Middle frontal gyrus (tissue), 1 donor: ENCODE measurements at regions not wholly inside any gene's neighbourhood (a gene's known extent, or its start where the extent isn't known, plus 50 kb on each side); places are given as distances from the start of the nearest gene placed in this dataset.
"Not testable (repeated sequence)": the region's sequence is repeated elsewhere in the genome, so short reads cannot be mapped to it uniquely, and the experiment has no call there.

Experiments used
- DNase-seq: peaks from one replicate; pipeline ENCODE4 v3.0.0-alpha.2; 2015; ENCODE audit warnings: low spot score; ENCODE audit errors: extremely low spot score

DNA sequence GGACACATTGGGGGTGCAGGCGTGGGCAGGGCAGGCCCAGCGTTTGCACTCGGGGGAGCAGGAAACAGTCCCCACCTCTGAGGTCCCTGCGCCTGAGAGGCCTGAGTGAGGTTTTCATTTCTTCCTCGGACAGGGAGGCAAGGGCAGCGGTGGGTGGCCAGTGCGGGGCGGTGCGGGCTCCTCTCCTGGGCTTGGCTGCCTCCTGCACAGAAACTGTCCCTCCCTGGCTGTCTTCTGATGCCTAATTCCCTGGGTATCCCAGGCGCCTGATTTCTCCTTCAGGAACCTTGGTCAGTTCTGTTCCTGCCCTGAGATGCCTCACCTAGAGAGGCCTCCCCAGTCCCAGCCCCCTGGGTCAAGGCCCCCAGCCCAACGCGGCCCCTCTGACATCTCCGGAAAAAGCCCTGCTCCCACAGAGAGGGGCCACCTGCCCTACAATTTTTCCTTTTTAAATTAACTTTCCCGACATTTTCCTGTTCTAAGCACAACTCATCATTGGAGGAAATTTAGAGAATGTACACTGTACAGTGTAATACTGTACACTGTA lies 260.3 kb downstream of the ADGRD1 start:
- no peak for DNase-seq

DNA sequence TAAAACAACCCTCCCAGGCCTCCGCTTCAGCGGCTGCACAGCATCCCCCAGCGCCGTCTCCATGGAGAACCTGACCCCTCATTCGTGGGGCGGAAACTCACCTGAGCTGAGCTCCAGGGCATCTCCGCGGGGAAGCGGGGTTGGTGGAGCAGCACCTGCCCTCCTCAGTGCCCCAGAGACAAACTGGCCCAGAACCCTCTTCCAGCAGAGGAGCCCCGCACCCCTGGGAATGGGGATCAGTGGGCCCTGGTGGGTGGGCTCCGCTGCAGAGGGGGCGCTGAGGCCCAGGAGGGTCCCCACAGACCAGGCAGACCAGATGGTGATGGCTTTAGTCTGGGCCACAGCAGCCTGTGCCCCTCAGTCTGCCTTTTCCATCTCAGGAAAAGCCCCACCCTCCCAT lies 261.2 kb downstream of the ADGRD1 start:
- not testable (repeated sequence) for DNase-seq

DNA sequence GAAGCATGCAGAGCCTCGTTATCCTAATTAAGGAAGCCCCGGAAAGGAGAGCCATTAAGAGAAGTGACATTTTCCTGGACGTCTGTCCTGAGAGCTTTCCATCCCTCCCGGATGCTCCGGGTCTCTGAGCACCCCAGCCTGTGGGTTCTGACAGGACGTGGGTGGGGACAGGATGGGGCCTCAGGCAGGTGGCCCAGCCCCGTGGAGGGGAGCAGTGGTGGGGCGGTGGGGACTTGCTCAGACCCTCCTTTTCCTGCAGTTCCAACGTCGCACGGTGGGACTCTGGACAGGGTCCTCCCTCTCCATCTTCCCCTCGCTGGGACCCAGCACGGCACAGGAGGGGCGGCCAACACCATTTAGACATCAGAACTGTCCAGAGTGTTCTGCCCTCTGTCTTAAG lies 262.9 kb downstream of the ADGRD1 start:
- not testable (repeated sequence) for DNase-seq

DNA sequence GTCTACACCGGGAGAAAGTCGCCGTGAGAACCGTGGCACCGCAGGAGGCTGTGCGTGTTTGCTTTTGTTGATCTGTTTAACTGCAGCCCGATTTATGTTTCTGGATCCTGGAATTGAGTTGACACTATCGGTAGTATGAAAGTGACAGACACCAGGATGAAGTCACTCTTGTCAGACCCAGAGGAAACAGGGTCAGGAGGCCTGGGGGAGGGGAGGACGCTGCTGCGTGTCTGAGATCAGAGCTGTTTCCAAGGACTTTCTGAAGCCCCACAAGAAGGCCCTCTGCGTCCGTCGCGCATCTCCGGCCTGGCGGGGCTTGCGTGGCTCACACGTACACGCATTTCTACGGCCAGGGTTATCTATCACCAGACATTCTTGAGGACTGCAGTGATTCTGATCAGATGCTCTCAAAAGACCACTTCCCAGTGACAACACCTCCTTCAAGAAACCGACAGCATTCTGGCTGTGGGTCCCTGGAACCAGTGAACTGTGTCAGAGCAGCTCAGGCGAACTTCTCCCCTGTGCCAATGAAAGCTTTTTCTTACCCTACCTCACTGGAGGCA lies 263.4 kb downstream of the ADGRD1 start:
- no peak for DNase-seq

DNA sequence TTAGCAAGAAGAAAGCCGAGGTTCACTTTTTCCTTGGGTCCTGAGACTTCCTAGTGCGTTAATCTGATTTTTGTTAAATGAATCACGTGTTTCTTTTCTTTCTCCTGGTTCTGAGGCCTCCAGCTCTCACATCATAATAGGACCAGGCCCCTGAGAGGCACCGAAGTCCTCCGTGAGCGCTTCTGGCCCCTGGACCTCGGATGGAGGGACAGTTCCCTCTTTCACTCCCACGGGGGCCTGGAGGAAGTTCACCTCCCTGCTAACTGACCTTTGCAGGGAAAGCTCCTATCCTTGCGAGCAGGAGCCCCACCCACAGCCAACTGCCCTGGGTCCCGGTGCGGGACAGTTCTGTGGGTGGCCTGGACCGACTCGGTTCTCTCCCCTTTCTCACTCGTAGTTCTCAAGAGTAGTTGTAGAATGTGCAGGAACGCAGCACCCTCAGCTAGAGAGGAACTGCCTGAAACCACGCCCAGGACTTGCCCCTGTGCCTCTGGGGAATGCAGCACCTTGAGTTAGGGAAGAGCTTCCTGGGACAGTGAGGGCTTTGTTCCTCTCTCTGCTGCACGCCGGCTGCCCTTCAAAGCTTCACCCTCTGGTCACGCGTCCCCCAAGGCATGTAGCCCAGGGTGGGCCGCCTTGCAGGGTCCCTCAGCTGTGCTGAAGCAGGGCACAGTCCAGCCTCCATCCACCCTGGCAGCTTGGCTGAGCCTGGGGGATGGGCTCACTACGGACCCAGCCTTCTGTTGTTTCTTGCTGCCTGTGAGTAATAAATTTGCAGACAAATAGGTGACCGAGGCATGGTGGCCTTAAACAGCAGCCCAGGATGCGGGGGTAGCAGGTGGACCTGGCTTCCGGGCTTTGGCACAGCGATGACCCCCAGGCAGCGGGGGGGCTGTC lies 264.6 kb downstream of the ADGRD1 start:
- no peak for DNase-seq

DNA sequence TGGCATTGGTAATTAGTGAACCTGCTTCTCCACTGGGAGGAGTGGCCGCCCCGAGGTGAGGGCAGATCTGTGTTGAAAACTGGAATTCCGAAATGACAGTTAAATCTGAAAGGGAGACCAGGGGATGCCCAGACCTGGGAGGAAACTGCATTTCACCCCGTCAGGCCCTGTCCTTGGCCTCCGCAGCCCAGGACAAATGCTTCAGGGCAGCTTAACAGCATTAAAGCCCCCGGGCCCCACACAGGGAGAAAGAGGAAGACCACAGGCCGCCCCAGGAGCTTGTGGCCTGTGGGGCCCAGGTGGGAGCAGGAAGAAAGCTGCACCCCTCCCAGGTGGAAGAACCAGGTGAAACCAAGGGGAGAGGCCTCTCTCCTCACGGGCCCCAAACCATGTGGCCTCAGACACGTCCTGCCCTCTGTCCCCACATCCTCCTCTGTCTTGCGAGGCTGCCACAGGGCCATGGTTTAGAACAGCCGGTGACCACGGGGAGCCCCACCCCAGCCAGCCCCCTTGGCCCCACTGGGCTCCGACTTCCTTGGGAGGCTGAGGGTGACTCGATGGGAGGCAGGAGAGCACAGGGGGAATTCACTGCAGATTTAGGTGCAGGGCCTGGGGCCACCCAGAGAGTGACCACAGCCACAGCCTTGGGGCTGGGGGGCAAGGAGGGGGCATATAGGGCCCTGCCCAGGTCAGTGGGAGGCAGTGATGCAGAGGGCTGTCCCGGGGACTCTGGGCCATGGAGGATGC lies 265.4 kb downstream of the ADGRD1 start:
- DNase-seq: no peak

DNA sequence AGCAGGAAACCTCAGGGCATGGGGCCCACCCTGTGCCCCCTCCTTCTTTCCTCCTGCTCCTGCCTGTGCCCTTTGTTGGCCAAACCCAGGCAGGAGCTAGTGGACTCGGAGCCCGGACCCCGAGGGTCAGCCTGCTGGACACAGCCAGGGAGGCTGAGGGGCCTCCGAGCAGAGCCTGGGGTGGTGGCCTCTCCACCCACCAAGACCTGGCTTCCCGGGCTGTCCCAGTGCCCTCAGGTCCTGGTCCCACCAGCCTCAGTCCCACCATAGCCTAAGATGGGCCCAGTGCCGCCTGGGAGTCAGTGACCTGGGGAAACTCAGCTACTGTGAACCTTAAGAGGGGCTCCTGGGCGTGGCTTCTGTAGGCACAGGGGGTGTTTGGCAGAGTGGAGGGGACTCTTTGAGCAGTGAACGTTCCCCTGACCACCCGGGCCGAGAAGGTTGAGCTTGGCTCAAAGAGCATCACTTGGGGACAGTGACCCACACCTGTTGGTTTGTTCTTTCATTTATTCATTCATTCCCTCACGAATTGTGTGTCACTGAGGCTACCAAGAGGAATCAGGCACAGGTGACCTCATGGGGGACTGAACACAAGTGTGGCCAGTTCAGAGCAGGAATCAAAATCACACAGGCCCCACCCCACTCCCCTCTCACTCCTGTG lies 266.1 kb downstream of the ADGRD1 start:
- DNase-seq: no peak

DNA sequence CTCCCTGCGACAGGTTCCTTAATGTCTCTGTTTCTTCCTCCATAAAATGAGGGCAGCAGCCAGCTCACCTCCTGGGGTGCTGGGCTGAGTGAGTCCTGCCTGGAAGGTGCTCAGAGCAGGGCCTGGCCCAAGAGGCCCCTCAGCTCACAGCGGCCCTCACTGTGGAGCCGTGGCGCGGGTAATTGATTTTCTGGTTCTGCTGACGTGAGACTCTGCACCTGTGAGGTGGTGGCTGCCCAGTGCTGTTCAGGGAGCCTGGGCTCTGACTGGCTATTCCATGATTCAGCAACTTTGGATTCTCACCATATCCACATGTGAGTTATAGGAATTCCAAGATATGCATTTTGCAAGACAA lies 266.6 kb downstream of the ADGRD1 start:
- DNase-seq: no peak

DNA sequence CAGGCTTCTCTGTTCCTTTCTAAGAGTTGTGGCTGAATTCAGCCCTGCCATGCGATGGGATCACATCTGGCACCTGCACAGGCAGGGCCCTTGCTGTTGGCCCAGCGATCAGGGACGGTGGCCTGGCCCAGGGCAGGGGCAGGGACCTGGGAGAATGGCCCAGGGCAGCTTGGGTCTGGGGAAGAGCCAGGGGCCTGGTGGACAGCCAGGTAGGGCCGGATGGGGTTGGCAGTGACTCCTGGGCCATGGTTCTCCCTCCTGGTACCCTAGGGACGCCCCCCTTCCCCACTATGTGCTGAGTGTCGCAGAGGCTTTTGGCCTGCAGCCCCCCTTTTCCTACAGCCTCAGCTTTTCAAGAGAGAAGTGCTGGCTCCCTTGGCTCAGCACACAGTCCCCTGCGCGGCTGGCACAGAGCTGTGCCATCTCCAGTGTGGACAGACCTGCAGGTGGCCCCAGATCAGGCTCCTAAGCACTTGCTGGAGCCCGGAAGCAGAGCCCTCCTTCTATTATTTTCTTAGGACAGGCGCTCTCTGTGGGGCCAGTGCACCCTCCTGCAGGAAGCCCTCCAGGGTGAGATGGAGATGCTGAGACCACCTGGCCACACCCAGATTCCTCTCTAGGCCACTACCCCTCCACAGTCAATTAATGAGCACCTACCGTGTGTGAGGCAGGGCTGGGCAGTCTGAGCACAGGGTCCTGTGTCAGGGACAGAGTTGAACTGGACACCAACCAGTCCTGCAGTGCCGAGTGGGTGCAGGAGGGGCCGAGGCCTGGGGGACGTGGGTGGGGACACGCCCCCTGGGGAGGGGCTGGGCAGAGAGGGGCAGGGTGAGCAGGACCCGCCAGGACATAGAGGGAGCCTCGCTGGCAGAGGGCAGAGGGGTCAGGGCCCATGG lies 267.6 kb downstream of the ADGRD1 start:
- DNase-seq: no peak

DNA sequence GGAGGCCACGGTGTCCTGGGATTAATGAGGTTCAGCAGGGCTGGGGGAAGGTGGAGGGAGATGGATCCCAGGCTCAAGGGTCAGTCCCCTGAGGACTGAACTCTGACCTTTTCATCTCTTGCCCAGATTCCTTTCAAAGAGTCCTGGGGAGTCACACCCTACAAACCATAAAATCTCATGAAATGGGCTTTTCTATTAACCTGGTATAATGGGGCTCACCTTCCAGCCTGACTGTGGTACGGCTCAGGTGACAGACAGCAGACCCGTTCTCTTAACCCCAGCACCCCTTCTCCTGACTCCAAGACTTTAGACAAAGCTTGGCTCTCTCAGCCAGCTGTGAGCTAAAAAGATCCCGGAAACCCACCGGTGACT lies 268.2 kb downstream of the ADGRD1 start:
- DNase-seq: no peak

DNA sequence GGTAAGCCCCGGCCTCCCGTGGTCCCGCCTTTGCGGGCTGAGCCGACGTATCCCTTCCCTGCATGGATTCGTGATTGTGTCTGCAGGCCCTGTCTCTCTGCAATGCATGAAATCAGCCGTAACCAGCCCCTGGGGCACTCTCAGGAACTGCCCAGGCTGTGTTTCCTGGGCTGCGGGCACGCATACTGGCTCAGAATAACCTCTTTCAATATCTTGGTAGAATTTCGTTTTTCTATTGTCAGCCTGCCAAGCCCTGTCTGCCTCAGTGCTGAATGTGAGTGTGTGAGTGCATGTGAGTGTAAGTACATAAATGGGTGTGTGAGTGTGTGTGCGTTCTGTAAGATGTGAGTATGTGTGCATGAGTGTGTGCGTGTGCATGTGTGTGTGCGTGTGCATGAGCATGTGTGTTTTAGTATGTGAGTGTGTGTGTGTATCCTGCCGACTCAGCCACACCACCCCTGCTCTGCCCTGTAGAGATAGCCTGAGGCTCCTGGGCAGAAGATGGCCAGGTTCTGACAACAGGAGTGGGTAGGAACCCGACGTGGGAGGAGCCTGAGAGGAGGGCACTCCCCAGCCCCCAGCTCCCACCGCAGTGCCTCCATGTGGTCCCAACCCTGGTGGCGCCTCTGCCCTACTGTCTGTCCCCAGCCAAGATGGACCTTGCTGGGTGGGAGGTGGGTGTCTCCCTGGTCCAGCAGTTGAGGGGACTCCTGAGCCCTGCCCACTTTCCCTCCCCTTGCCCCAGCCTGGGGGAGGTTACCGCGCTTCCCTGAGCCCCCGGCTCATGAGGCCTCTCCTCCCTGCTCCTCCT lies 268.8 kb downstream of the ADGRD1 start:
- DNase-seq: no peak

DNA sequence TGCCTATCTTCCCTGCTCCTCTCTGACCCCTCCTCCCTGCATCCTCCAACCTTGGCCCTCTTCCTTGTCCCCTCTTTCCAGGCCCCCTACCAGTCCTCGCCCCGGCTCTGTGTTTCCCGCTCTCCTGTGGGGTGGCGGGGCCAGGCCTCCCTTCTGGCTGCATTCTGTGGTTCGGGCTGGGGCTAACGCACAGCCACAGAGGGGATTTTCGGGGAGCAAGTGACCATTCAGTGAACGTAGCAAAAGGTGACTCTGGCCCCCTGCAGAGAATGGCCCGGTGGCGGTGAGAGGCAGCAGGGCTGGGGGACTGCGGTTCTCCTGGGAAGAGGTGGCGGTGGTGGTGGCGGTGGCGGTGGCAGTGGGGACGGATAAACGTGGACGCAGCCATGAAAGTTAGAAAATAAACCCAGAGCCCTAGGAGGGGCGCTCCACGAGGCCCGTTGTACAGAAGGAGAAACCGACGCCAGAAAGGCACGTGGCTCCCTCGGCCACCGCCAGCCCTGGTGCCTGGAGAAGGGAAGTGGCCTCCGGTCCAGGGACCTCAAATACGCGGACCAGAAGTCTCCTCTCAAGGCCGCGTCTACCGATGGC lies 269.6 kb downstream of the ADGRD1 start:
- no peak for DNase-seq

DNA sequence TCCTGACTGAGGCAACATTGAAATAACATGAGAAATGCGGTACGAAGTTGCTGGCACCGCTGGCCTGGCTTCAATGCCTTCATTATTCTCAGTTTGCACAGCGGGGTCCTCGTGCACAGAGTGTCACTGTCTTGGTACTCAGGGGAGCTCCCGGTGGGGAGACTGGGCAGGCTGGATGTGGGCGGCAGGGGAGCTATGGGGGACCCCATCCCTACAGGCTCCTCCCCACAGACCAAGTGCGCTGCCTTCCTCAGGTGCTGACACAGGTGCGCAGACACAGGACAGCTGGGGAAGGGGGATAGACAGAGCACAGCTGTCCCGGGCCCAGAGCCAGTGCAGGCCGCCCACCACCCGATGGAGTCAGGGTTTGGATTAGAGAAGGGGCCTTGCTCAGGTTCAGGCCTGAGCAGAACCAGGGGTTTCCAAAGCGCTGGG lies 270.1 kb downstream of the ADGRD1 start:
- DNase-seq: no peak

DNA sequence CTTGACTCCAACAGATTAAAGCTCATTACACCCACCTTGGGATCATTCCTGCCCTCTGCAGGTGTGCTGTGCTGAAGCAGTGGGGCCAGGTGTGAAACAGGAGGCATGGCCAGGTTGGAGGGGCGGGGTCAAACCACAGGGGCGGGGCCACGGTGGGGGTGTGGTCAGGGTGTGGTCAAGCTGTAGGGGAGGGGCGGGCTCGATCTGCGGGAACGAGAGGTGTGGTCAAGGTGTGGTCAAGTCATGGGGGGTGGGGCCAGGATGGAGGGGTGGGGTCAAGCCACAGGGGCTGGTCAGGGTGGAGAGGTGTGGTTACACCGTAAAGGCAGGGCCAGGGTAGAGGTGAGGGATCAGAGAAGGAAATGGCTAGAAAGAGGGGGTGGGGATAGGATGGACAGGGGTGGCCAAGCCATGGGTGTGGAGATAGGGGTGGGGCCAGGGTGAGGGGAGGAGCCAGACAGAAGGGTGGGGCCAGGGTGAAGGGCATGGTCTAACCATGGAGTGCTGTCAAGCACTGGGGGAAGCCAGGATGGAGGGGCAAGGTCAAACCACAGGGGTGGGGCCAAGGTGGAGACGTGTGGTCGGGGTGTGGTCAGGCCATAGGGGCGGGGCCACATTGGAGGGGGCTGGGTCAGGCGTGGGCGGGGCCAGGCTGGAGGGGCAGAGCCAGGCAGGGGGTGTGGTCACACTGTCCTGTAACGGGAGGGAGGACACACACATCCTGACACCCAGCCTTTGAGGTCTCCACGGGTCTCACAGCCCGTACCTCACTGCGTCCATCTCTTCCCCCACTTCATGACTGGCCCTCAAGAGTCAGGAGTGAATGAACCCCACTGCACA lies 270.7 kb downstream of the ADGRD1 start:
- DNase-seq: not testable (repeated sequence)

DNA sequence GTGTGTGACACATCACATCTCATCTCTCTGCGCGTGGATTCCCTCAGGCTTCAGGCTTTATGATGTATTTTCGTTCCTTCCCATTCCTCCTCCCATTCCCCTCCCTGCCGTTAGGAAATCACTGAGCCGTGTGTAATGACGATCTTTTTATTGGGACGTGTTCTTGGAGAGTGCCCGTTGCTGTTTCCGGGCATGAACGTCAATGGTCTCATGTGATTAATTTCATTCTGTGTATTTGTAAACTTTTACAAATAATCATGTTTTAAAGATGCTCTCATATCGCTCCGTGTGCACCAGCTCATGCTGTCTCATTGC lies 271.3 kb downstream of the ADGRD1 start:
- DNase-seq: not testable (repeated sequence)

DNA sequence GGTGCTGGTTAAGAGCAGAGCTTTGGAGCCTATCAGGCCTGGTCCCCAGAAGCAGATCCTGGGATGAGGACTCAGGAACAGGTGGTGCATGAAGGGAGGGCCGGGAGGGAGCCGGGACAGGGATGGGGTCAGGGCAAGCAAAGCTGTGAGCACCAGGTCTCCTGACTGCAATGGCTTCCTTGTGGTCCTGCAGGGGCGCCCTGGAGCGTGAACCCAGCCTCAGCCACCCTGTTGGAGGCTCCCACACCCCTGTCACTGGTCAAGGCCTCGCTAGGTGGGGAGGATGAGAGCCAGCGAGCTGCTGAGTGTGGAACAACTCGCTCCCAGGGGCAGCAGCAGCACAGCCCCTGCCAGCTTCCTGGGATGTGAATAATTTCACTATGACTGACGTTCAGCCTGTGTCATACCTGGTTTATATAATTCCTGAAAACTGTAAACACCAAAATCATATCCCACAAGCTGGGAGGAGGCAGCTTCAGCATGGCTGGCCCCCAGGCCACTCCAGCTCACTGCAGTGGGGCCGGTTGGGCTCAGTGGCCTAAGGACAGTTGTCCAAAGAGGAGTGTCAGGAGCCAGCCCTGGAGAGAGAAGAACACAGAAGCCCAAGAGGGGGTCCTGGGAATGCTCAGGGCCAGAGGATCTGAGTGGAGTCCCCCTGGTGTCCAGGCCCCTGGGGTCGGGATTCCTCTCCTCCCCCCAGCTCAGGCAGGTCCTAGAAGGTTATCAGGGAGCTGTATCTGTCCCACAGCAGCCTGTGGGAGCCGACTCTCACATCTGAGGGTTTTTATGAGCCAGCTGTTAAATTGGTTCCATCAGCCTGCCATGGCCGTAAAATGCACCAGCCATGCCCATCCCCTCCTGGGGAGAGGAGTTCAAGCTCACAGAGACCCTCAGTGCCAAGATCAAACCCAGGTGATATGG lies 272.9 kb downstream of the ADGRD1 start:
- DNase-seq: no peak

DNA sequence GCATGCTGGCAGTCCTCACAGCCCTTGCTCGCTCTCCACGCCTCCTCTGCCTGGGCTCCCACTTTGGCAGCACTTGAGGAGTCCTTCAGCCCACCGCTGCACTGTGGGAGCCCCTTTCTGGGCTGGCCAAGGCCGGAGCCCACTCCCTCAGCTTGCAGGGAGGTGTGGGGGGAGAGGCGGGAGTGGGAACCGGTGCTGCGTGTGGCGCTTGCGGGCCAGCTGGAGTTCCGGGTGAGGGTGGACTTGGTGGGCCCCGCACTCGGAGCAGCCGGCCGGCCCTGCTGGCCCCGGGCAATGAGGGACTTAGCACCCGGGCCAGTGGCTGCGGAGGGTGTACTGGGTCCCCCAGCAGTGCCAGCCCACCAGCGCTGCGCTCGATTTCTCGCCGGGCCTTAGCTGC lies 273.9 kb downstream of the ADGRD1 start:
- DNase-seq: not testable (repeated sequence)

DNA sequence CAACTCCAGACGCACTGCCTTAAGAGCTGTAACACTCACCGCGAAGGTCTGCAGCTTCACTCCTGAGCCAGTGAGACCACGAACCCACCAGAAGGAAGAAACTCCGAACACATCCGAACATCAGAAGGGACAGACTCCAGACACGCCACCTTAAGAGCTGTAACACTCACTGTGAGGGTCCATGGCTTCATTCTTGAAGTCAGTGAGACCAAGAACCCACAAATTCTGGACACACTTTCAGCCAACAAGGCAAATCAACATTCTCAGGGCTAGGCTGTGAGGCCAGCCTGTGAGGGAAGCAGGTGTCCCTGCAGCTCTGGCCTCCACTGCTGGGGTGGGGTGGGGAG lies 275.3 kb downstream of the ADGRD1 start:
- not testable (repeated sequence) for DNase-seq
